ENCODE measurements at regions not wholly inside any gene's neighbourhood (a gene's known extent, or its start where the extent isn't known, plus 50 kb on each side); places are given as distances from the start of the nearest gene placed in this dataset.

GRCh38 chr11:11044137-11044855 is 186.4 kb upstream of the ZBED5 start:
- H3K27me3 ChIP-seq (ENCODE audit: insufficient read depth, poor library complexity, severe bottlenecking) = peaks cover 3% of the 10 kb centered on the region
- H3K27ac ChIP-seq (replicated peaks) = no peak overlapping the region
- no peak for DNase-seq (ENCODE audit: low read depth in 1 of 2, low spot score in 1 of 2)

GRCh38 chr11:11043721-11044120 is 185.9 kb upstream of the ZBED5 start:
- Histone ChIP-seq H3K27ac (replicated peaks) (no peak overlapping the region), H3K4me3 (replicated peaks; ENCODE audit: insufficient read depth, low read length) (no peak overlapping the region), H3K27me3 (ENCODE audit: insufficient read depth, poor library complexity, severe bottlenecking) (peaks cover 3% of the 10 kb centered on the region)
- DNase-seq (ENCODE audit: low read depth in 1 of 2, low spot score in 1 of 2) = no peak
- peak; percentile 13; the same call in 1 of the 2 replicates for TF ChIP-seq SPI1 (IDR thresholded peaks at IDR 0.05; ENCODE audit: borderline replicate concordance, low read depth)
- TF ChIP-seq REST (IDR thresholded peaks at IDR 0.05; ENCODE audit: insufficient replicate concordance, low read depth) = no peak
- no peak for TF ChIP-seq GABPA (IDR thresholded peaks at IDR 0.05; ENCODE audit: low read depth)
- no peak for TF ChIP-seq POLR2AphosphoS5 (IDR thresholded peaks at IDR 0.05; ENCODE audit: low read depth)
- TF ChIP-seq, protein P1, sequence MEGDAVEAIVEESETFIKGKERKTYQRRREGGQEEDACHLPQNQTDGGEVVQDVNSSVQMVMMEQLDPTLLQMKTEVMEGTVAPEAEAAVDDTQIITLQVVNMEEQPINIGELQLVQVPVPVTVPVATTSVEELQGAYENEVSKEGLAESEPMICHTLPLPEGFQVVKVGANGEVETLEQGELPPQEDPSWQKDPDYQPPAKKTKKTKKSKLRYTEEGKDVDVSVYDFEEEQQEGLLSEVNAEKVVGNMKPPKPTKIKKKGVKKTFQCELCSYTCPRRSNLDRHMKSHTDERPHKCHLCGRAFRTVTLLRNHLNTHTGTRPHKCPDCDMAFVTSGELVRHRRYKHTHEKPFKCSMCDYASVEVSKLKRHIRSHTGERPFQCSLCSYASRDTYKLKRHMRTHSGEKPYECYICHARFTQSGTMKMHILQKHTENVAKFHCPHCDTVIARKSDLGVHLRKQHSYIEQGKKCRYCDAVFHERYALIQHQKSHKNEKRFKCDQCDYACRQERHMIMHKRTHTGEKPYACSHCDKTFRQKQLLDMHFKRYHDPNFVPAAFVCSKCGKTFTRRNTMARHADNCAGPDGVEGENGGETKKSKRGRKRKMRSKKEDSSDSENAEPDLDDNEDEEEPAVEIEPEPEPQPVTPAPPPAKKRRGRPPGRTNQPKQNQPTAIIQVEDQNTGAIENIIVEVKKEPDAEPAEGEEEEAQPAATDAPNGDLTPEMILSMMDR (IDR thresholded peaks at IDR 0.05; ENCODE audit: insufficient read depth, low read length) = no peak

More at GRCh38 chr11:11044137-11044855, 186.4 kb upstream of the ZBED5 start:
- no peak overlapping the region for H3K4me3 ChIP-seq (replicated peaks; ENCODE audit: insufficient read depth, low read length)
- TF ChIP-seq REST (IDR thresholded peaks at IDR 0.05; ENCODE audit: insufficient replicate concordance, low read depth) (no peak), GABPA (IDR thresholded peaks at IDR 0.05; ENCODE audit: low read depth) (no peak), POLR2AphosphoS5 (IDR thresholded peaks at IDR 0.05; ENCODE audit: low read depth) (no peak), SPI1 (IDR thresholded peaks at IDR 0.05; ENCODE audit: borderline replicate concordance, low read depth) (no peak)
- TF ChIP-seq, protein P1 (IDR thresholded peaks at IDR 0.05; ENCODE audit: insufficient read depth, low read length) = no peak

DNA sequence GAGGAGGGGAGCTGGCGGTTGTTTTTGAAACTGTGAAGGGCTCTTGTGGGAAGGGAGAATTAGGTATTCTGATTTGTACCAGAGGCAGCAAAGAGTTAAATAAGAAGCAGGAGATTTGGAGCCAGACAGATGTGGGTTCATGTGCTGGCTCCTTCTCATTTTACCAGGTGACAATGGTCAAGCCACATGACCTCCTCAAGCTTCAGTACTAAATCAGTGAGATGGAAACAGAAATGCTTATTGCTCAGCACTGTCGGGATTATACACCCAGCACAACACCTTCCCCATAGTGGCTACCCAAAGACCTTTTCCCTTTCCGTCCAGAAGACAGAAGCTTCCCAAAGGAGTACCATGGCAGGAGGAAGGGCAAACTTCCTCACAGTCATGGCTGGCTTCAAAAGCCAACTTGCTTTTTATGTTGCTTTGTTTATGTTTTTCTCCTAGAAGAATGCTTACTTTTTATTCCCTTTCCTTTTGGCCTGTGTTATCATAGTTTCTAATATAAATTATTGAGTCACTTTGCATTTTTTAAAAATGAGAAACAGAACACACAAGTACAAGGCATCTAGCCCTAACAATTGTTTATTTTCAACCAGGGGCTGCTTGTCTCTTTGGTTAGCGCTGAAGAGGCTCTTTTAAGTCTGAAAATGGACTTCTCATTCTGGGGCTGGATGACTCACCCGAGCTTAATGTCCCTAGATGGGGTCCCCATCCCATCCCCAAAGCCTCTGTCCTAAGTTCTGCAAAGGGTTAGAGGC is 181.5 kb upstream of the ZBED5 start:
- Histone ChIP-seq H3K27ac (replicated peaks) (no peak overlapping the region), H3K27me3 (ENCODE audit: insufficient read depth, poor library complexity, severe bottlenecking) (peaks cover 3% of the 10 kb centered on the region), H3K4me3 (replicated peaks; ENCODE audit: insufficient read depth, low read length) (no peak overlapping the region)
- TF ChIP-seq GABPA (IDR thresholded peaks at IDR 0.05; ENCODE audit: low read depth) = no peak
- TF ChIP-seq, protein P1 (IDR thresholded peaks at IDR 0.05; ENCODE audit: insufficient read depth, low read length) = no peak
- TF ChIP-seq REST (IDR thresholded peaks at IDR 0.05; ENCODE audit: insufficient replicate concordance, low read depth) = no peak
- no peak for TF ChIP-seq SPI1 (IDR thresholded peaks at IDR 0.05; ENCODE audit: borderline replicate concordance, low read depth)
- no peak for TF ChIP-seq POLR2AphosphoS5 (IDR thresholded peaks at IDR 0.05; ENCODE audit: low read depth)
- DNase-seq (ENCODE audit: low read depth in 1 of 2, low spot score in 1 of 2) = no peak

Measured in HL-60 (cell line).